GM12875 (cell line): ENCODE measurements at regions not wholly inside any gene's neighbourhood (a gene's known extent, or its start where the extent isn't known, plus 50 kb on each side); places are given as distances from the start of the nearest gene placed in this dataset.
A peak's percentile ranks its signal among the peaks of the same experiment; 100 is the strongest.
"Not testable (repeated sequence)": the region's sequence is repeated elsewhere in the genome, so short reads cannot be mapped to it uniquely, and the experiment has no call there.

Experiments
- H3K4me3 ChIP-seq: one replicate; pipeline ENCODE4 v1.5.1; 2011; ENCODE audit warnings: low read depth, low read length, control low read depth
- CTCF ChIP-seq: IDR thresholded peaks from 2 replicates; pipeline ENCODE4 v1.5.1; 2011; ENCODE audit warnings: low read depth, mild to moderate bottlenecking, control low read depth, inconsistent platforms, low read length, moderate library complexity, borderline replicate concordance; ENCODE audit not compliant: insufficient read depth

GRCh38 chr18:57890266-57890665 lies 87.2 kb upstream of the ATP8B1 start:
- no peak for TF ChIP-seq CTCF
- H3K4me3 ChIP-seq, result no peak overlapping the region

GRCh38 chr18:57889841-57890240 lies 86.7 kb upstream of the ATP8B1 start:
- no peak for TF ChIP-seq CTCF
- no peak overlapping the region for H3K4me3 ChIP-seq

GRCh38 chr18:57887543-57888383 lies 84.6 kb upstream of the ATP8B1 start:
- H3K4me3 ChIP-seq, result no peak overlapping the region
- no peak for TF ChIP-seq CTCF

GRCh38 chr18:57885931-57886330 lies 82.8 kb upstream of the ATP8B1 start:
- no peak for TF ChIP-seq CTCF

GRCh38 chr18:57882465-57882864 lies 79.3 kb upstream of the ATP8B1 start:
- TF ChIP-seq CTCF, result no peak
- no peak overlapping the region for H3K4me3 ChIP-seq

More at GRCh38 chr18:57885931-57886330, 82.8 kb upstream of the ATP8B1 start:
- no peak overlapping the region for H3K4me3 ChIP-seq

GRCh38 chr18:57881818-57882413 lies 78.8 kb upstream of the ATP8B1 start:
- no peak overlapping the region for H3K4me3 ChIP-seq
- peak; percentile 84 for TF ChIP-seq CTCF

GRCh38 chr18:57879924-57880323 lies 76.8 kb upstream of the ATP8B1 start:
- H3K4me3 ChIP-seq, result not testable (repeated sequence)

- H3K4me3 ChIP-seq, result no peak overlapping the region
These were observed 66.1 kb upstream of the ATP8B1 start for GRCh38 chr18:57869221-57869620.

More at GRCh38 chr18:57869221-57869620, 66.1 kb upstream of the ATP8B1 start:
- no peak for TF ChIP-seq CTCF
